ENCODE measurements at regions not wholly inside any gene's neighbourhood (a gene's known extent, or its start where the extent isn't known, plus 50 kb on each side); places are given as distances from the start of the nearest gene placed in this dataset.

DNA sequence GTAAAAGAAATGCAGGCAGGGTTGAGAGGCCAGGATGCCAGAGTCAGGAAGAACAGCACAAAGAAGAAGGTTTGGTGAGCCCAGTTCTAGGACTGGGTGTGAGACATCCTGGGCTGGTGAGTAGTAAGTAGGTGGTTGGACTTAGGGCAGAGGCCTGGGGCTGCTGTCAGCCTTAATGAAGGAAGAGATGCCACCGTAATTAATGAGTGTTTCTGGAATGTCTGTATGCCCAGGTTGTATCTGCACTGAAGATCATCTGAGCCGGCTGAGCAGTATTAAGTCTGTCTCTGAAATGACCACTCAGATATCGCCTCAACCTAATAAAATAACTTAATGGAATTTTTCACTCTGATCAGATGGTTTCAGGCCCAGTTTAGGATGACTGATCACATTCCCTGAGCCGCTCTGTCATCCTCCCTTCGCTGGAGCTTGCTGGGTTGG is 532.9 kb upstream of the IL12A start:
- Mint-ChIP-seq H3K36me3 (ENCODE audit: low read depth) (no peaks in the 10 kb centered on the region), H3K27ac (no peak overlapping the region), H3K27me3 (ENCODE audit: low read depth) (no peaks in the 10 kb centered on the region), H3K4me1 (ENCODE audit: low read depth) (no peaks in the 10 kb centered on the region), H3K4me3 (no peak overlapping the region), H3K9me3 (peaks cover 3% of the 10 kb centered on the region)

DNA sequence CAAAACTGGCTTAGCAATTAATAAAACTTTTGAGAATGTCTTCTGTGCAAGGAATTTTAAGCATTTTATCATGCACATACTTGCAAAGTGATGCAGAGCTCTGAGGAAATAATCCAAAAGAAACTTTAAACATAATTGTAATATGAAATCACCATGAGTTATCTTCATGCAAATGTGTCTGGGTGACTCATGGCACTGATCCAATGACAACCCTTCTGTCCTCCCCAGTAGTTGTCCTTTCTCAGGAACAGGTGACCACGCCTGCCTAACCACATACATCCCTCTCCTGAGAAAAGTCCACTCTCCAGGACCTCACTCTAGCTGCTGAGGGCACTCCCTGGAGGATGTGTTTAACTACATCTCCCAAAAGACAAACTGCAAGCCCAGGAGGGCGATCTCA is 530.6 kb upstream of the IL12A start:
- no peaks in the 10 kb centered on the region for H3K9me3 Mint-ChIP-seq
- no peaks in the 10 kb centered on the region for H3K4me1 Mint-ChIP-seq (ENCODE audit: low read depth)
- H3K27me3 Mint-ChIP-seq (ENCODE audit: low read depth) = no peaks in the 10 kb centered on the region
- H3K36me3 Mint-ChIP-seq (ENCODE audit: low read depth) = no peaks in the 10 kb centered on the region
- H3K27ac Mint-ChIP-seq = no peak overlapping the region
- no peak overlapping the region for H3K4me3 Mint-ChIP-seq

DNA sequence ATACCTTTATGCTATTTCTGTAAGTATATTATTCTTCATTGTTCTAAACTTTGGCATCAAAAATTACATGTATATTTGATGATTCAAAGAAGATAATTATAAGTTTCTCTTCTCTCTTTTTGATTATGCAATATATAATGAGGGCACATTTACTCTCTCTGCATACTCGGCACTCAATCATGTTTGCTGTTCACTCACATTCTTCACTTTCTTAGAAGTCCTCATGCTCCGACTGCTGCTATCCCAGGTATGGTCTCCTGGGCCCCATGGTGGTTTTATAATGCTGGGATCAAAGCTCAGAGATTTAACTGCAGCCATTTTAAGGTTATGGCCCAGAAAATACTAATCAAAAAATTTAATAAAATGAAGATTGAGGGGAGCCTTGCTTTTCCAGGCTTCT is 529.7 kb upstream of the IL12A start:
- H3K4me1 Mint-ChIP-seq (ENCODE audit: low read depth) = no peaks in the 10 kb centered on the region
- H3K27me3 Mint-ChIP-seq (ENCODE audit: low read depth) = no peaks in the 10 kb centered on the region
- H3K36me3 Mint-ChIP-seq (ENCODE audit: low read depth) = no peaks in the 10 kb centered on the region
- no peak overlapping the region for H3K27ac Mint-ChIP-seq
- no peak overlapping the region for H3K4me3 Mint-ChIP-seq
- no peaks in the 10 kb centered on the region for H3K9me3 Mint-ChIP-seq

DNA sequence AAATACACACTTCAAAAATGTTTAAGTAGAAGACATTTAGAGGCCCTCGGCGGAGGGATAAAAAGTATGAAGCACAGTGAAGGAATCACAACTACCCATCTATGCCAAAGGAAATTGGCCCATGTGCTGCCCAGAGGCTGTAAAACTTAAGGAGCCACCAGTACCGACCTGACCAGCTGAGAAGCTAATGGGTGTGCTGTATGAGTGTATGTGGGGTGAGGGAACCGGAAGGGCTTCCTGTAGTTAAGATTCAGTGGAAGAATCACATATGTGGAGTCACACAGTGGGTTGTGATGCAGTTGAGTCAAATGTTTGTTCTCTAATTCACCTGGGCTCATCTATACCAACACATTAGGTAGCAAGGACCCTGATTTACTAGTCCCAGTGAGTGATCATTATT is 516.0 kb upstream of the IL12A start:
- no peaks in the 10 kb centered on the region for H3K27me3 Mint-ChIP-seq (ENCODE audit: low read depth)
- no peaks in the 10 kb centered on the region for H3K9me3 Mint-ChIP-seq
- no peaks in the 10 kb centered on the region for H3K4me1 Mint-ChIP-seq (ENCODE audit: low read depth)
- H3K27ac Mint-ChIP-seq = no peak overlapping the region
- H3K4me3 Mint-ChIP-seq = no peak overlapping the region
- no peaks in the 10 kb centered on the region for H3K36me3 Mint-ChIP-seq (ENCODE audit: low read depth)

GRCh38 chr3:159473206-159473605 is 515.4 kb upstream of the IL12A start:
- Mint-ChIP-seq H3K4me3 (no peak overlapping the region), H3K9me3 (no peaks in the 10 kb centered on the region), H3K27ac (no peak overlapping the region), H3K27me3 (ENCODE audit: low read depth) (no peaks in the 10 kb centered on the region), H3K4me1 (ENCODE audit: low read depth) (no peaks in the 10 kb centered on the region), H3K36me3 (ENCODE audit: low read depth) (no peaks in the 10 kb centered on the region)

DNA sequence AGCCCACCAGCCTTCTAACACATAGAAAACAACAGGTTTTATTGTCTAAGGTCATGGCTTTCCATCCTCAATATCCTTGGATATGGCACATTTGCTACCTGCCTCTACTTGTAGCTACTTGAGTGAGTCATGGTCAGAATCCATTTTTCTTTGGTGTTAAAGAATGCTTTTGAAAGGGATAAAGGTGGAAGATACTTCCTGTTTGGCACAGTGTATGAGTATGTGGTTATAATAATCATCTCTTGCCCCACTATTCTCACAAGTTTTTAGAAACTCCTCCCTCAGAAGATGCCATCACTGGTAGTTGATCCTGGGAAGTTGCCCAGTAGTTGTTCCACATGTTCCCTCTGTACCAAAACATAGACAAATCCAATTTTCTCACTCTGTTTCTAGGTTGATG is 508.6 kb upstream of the IL12A start:
- Mint-ChIP-seq H3K4me3 (no peak overlapping the region), H3K4me1 (ENCODE audit: low read depth) (no peaks in the 10 kb centered on the region), H3K9me3 (no peaks in the 10 kb centered on the region), H3K27me3 (ENCODE audit: low read depth) (no peaks in the 10 kb centered on the region), H3K27ac (no peak overlapping the region), H3K36me3 (ENCODE audit: low read depth) (no peaks in the 10 kb centered on the region)

DNA sequence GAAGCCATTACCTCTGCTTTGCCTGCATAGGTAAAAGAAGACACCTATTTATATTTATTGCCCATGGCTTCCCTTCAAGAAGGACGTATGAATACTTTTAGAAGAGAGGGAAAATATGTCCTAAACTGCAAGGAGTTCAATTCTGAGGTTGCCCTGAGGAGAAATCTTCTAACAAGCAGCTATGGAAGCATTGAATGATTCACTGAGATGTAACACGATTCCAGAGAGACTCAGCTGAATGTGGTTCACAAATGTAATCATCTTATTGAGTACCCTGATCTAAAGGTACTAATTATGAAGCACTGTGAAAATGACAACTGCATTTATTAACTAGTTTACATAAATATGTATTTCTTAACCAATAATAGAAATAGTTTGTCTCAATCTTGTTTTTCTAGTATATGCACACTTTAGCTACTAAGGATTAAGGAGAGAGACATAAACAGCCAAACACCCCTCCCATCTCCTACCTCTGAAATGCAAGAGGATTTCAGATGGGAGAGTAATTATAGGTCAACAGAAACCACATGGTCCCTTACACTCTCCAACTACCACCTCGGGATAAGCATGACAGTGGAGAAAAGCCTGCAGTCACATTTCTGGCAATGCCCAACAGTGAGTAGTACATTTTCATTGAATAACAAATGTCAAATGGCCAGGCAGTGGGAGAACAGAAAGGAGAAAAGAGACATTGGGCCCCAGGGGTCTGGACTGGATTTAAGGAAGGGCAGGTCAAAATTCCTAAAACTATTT is 506.2 kb upstream of the IL12A start:
- H3K27me3 Mint-ChIP-seq (ENCODE audit: low read depth) = no peaks in the 10 kb centered on the region
- H3K9me3 Mint-ChIP-seq = no peaks in the 10 kb centered on the region
- H3K4me1 Mint-ChIP-seq (ENCODE audit: low read depth) = no peaks in the 10 kb centered on the region
- H3K36me3 Mint-ChIP-seq (ENCODE audit: low read depth) = no peaks in the 10 kb centered on the region
- no peak overlapping the region for H3K27ac Mint-ChIP-seq
- H3K4me3 Mint-ChIP-seq = no peak overlapping the region

DNA sequence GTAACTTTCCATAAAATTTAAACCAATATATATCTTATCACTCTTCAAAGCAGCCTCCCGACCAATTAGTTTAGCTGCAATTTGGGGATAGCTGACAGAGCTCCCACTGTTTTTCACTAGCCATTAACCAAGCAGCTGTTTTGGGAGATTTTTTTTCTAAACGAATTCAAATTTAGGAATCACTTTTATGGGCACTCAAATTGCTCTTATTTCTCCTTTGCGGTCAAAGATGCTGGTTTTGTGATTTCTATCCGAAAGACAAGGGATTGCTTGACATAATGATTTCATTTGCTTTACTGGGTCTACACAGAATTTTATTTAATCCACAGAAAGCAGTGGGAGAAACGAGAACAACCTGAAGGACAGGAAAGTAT is 505.7 kb upstream of the IL12A start:
- no peak overlapping the region for H3K4me3 Mint-ChIP-seq
- no peaks in the 10 kb centered on the region for H3K36me3 Mint-ChIP-seq (ENCODE audit: low read depth)
- no peaks in the 10 kb centered on the region for H3K9me3 Mint-ChIP-seq
- no peaks in the 10 kb centered on the region for H3K4me1 Mint-ChIP-seq (ENCODE audit: low read depth)
- H3K27me3 Mint-ChIP-seq (ENCODE audit: low read depth) = no peaks in the 10 kb centered on the region
- no peak overlapping the region for H3K27ac Mint-ChIP-seq

DNA sequence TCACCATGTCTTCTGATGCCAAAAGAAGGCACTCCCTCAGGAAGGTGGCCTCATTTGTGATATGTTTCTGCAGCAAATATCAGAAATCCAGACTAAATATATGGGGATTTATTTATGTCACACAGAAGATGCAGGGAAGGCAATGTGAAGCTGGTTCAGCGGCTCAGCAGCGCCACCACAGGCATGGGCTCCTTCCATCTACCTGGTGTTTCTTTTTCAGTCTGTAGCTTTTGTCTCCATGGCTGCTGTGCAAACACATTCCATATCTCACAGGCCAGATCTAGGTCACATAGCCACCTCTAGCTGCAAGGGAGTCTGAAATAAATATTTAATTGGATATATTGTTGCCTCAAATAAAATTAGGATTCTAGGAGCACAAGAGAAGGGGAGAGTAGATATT is 502.1 kb upstream of the IL12A start:
- H3K36me3 Mint-ChIP-seq (ENCODE audit: low read depth) = no peaks in the 10 kb centered on the region
- no peaks in the 10 kb centered on the region for H3K27me3 Mint-ChIP-seq (ENCODE audit: low read depth)
- H3K4me3 Mint-ChIP-seq = no peak overlapping the region
- H3K9me3 Mint-ChIP-seq = peaks cover 7% of the 10 kb centered on the region
- no peaks in the 10 kb centered on the region for H3K4me1 Mint-ChIP-seq (ENCODE audit: low read depth)
- H3K27ac Mint-ChIP-seq = no peak overlapping the region

- peaks cover 7% of the 10 kb centered on the region for H3K9me3 Mint-ChIP-seq
- H3K27me3 Mint-ChIP-seq (ENCODE audit: low read depth) = no peaks in the 10 kb centered on the region
- H3K4me3 Mint-ChIP-seq = no peak overlapping the region
- H3K27ac Mint-ChIP-seq = no peak overlapping the region
- H3K4me1 Mint-ChIP-seq (ENCODE audit: low read depth) = no peaks in the 10 kb centered on the region
- H3K36me3 Mint-ChIP-seq (ENCODE audit: low read depth) = no peaks in the 10 kb centered on the region
These were observed 501.3 kb upstream of the IL12A start for GRCh38 chr3:159487304-159487703.

DNA sequence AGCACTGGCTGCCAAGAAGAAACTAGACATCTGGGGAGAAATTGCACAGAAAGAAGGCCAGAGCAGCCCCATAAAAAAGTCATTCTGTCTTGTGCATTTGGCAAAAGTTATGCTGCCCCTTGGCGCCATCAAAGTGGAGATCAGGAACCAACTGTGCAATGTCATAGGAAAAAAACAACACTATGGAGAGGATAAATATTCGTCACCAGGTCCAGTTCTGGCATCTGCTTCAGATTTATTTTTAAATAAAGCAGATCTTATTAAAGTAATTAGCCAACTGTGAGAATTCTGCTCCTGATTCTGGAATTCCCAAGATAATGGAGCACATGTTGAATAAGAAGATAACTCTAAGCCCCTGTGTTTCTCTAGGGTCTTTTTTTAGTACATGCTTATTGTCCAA is 500.0 kb upstream of the IL12A start:
- no peak overlapping the region for H3K27ac Mint-ChIP-seq
- peaks cover 7% of the 10 kb centered on the region for H3K9me3 Mint-ChIP-seq
- H3K36me3 Mint-ChIP-seq (ENCODE audit: low read depth) = no peaks in the 10 kb centered on the region
- H3K4me1 Mint-ChIP-seq (ENCODE audit: low read depth) = no peaks in the 10 kb centered on the region
- no peaks in the 10 kb centered on the region for H3K27me3 Mint-ChIP-seq (ENCODE audit: low read depth)
- no peak overlapping the region for H3K4me3 Mint-ChIP-seq

DNA sequence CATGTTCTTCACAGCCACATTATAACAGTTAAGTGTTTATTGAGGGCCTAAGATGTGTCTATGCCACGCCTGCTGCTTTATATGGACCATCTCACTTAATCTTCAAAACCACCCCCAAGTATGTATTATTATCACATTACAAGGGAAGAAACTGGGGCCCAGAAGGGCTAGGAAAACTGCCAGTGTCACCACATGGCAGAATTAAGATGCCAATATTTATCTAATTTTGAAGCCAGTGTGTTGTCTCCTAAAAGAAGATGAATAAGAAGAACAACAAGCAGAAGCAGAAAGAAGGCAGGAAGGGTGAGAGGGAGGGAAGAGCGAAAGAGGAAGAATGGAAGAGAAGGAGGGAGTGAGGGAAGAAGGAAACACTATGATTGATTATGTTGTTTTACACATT is 491.3 kb upstream of the IL12A start:
- Mint-ChIP-seq H3K9me3 (no peaks in the 10 kb centered on the region), H3K36me3 (ENCODE audit: low read depth) (no peaks in the 10 kb centered on the region), H3K27me3 (ENCODE audit: low read depth) (no peaks in the 10 kb centered on the region), H3K4me1 (ENCODE audit: low read depth) (no peaks in the 10 kb centered on the region), H3K27ac (no peak overlapping the region), H3K4me3 (no peak overlapping the region)

DNA sequence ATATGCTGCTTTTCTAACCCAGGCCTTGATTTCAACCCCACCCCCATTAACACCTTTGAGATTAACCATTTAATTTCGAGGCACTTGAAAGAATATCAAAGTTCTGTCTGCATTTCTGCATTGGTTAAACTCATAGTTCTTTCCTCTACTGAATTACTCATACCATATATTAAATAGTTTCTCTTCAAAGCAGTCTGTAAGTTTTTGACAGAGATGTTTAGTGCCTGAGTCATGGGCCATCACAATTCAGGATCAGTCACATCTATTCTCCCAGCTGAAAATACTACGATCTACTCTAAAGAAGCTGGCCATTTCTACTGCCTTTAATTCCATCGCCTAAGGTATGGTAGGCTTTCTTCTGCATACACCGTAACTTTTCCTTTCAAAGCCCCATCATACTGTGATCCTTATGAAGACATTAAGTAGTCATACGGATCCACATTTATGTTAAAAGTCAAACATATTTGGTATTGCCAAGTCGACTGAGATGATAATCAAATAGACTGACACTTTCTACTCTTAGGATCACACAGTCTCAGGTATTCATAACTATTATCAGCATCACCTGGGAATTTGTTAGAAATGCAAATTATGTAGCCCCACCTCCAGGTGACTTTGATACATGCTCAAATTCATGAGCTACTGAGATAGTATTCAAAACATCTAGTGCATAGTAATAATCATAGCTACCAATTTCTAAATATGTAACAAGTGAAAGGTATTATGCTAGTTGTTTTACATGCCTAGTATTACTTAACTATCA is 489.4 kb upstream of the IL12A start:
- H3K27me3 Mint-ChIP-seq (ENCODE audit: low read depth) = no peaks in the 10 kb centered on the region
- H3K36me3 Mint-ChIP-seq (ENCODE audit: low read depth) = no peaks in the 10 kb centered on the region
- no peak overlapping the region for H3K27ac Mint-ChIP-seq
- H3K9me3 Mint-ChIP-seq = no peaks in the 10 kb centered on the region
- H3K4me1 Mint-ChIP-seq (ENCODE audit: low read depth) = no peaks in the 10 kb centered on the region
- no peak overlapping the region for H3K4me3 Mint-ChIP-seq

- no peaks in the 10 kb centered on the region for H3K27me3 Mint-ChIP-seq (ENCODE audit: low read depth)
- H3K36me3 Mint-ChIP-seq (ENCODE audit: low read depth) = no peaks in the 10 kb centered on the region
- no peak overlapping the region for H3K4me3 Mint-ChIP-seq
- H3K9me3 Mint-ChIP-seq = no peaks in the 10 kb centered on the region
- no peaks in the 10 kb centered on the region for H3K4me1 Mint-ChIP-seq (ENCODE audit: low read depth)
- no peak overlapping the region for H3K27ac Mint-ChIP-seq
These were observed 487.6 kb upstream of the IL12A start for GRCh38 chr3:159501029-159501428.

DNA sequence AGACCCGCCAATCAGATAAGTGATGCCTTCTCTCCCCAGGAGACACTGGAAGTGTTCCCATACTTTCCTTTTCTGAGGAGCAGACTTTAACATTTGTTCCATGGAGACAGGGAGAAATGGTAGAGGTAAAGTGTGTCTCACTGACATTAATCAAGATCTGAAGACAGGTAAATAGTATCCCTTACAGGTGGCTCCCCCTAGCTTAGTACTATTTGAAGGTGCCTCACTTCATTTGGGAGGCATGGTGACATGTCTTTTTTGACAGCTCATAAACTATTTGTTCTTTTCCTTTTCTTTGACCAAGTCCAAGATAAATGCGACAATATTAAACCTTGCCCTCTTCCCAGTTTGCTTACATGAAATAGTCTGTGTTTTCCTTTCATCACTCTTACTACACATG is 485.6 kb upstream of the IL12A start:
- H3K27me3 Mint-ChIP-seq (ENCODE audit: low read depth) = no peaks in the 10 kb centered on the region

More for the DNA sequence above, 485.6 kb upstream of the IL12A start:
- H3K4me1 Mint-ChIP-seq (ENCODE audit: low read depth) = no peaks in the 10 kb centered on the region
- no peaks in the 10 kb centered on the region for H3K36me3 Mint-ChIP-seq (ENCODE audit: low read depth)
- no peak overlapping the region for H3K27ac Mint-ChIP-seq
- no peak overlapping the region for H3K4me3 Mint-ChIP-seq
- no peaks in the 10 kb centered on the region for H3K9me3 Mint-ChIP-seq

Measured in T-helper 1 cell treated with Interleukin-12 subunit alpha and Interleukin-12 subunit beta and Interleukin-4 antibody, amounts not matched to agents 30 μg/mL and 1 μg/mL, for 36 hours (primary cell).